Left hindlimb (tissue), 1 donor: ENCODE measurements at regions not wholly inside any gene's neighbourhood (a gene's known extent, or its start where the extent isn't known, plus 50 kb on each side); places are given as distances from the start of the nearest gene placed in this dataset.
"Not testable (repeated sequence)": the region's sequence is repeated elsewhere in the genome, so short reads cannot be mapped to it uniquely, and the experiment has no call there.

ENCODE experiments used
- DNase-seq: peaks from one replicate; pipeline ENCODE4 v3.0.0-alpha.2; 2018

DNA sequence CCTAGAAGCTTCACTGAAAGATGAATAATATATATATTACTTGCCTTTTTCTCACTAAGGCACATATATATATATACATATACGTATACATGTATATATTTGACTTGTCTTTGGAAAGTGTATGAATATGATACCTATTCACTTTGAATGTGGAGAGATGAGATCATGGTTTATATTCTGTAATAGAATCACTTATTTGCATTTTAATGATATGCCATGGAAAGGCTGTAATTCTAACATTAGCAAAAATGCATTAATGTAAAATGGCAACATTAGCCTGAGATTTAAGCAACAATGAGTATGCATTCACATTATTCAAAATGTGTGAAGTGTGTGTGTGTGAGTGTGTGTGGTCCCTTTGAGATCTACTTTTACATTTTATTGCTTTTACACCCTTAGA is 54.5 kb upstream of the PRKD1 start:
- DNase-seq: no peak

DNA sequence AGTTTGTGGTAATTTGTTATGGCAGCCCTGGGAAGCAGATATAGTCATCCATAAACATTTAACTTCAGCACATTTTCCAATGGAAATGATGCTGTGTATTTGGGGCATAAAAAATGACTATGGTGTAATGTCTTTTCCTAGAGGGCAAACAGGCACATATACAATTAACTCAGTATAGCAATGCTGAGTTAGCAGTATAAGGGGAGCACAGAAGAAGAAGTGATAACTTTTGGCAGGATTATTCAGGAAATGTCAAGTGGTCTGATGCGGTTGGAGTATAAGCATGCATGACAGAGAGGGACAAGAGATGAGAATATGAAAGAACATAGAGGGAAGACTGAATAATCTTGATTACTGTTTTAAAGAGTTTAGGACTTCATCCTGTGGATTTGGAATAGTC is 55.3 kb upstream of the PRKD1 start:
- no peak for DNase-seq

DNA sequence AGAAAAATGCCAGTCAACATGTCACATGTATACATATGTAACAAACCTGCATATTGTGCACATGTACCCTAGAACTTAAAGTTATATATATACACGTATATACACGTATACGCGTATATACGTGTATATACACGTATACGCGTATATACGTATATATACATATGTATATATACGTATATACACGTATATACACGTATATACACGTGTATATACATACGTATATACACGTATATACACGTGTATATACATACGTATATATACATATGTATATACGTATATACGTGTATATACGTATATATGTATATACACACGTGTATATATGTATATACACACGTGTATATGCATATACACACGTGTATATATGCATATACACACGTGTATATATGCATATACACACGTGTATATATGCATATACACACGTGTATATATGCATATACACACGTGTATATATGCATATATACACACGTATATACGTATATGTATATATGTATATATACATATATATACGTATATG is 62.8 kb upstream of the PRKD1 start:
- DNase-seq: not testable (repeated sequence)

DNA sequence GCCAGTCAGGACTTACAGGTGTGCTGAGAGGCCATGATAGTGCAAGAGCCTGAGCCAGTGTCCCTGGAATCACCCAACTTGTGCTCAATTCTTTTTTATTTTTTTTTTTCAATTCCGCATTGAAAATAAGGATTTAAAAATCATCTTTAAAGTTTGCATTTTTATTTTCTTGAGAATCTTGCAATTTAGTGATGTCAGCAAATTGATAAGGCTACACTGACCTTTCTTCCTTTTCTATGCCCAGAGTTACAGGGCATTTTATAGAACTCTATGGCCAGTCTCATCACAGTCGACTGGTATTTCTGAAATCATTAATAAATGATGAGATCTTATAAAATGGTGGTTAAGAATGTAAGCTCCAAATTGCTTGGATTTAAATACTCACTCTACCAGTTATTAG is 63.3 kb upstream of the PRKD1 start:
- no peak for DNase-seq

DNA sequence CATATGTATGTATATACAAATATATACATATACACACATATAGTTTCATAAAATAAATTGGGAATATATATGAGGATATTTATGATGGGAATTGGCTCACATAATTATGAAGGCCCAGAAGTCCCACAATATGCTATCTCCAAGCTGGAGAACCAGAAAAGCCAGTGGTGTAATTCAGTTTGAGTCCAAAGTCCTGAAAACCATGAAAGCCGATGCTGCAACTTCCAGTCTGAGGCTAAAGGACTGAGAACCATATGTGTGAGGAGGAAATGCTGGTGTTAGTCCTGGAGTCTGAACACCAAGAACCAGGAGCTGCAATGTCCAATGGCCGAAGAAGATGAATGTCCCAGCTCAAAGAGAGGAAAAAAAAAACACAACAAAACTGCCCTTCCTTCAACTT is 65.5 kb upstream of the PRKD1 start:
- no peak for DNase-seq

DNA sequence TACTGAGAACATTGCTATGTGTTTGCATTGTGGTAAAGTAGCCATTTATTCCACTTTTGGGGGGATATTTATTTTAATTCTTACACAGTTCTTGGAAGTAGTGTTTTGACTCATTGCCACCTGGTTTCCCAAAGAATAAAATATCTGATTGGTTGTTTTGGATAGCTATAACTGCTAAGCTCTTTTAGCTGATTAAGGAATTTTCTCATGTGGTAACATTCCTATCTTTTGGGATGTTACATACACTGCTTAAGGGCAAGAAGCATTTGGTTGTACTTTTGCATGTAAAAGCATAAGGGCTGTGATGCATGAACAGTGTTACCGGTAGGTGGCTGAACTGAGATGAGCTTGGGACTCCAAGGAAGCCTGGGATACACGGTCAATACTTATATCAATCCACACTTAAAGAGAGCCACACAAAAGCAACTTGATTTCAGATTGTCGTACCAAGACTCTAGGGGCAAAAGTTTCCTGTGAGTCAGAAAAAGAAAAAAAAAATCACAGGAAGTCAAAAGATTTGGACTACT is 71.4 kb upstream of the PRKD1 start:
- no peak for DNase-seq

DNA sequence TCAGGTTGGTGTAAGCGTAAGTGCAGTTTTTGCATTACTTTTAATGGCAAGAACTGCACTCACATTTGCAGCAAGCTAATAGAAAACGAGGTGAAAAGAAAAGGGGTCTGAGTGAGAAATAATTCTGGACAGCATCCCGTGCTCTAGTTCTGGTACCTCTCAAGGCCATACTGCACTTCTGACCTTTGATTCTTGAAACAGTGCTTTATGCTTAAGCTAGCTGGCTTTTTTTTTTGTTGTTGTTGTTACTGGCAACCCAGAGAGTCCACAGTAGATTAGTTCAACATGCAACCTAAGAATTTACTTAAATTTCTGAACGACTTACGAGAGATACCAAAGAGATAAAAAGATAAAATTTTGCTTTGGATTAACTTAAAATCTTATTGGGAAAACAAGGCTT is 75.2 kb upstream of the PRKD1 start:
- no peak for DNase-seq

DNA sequence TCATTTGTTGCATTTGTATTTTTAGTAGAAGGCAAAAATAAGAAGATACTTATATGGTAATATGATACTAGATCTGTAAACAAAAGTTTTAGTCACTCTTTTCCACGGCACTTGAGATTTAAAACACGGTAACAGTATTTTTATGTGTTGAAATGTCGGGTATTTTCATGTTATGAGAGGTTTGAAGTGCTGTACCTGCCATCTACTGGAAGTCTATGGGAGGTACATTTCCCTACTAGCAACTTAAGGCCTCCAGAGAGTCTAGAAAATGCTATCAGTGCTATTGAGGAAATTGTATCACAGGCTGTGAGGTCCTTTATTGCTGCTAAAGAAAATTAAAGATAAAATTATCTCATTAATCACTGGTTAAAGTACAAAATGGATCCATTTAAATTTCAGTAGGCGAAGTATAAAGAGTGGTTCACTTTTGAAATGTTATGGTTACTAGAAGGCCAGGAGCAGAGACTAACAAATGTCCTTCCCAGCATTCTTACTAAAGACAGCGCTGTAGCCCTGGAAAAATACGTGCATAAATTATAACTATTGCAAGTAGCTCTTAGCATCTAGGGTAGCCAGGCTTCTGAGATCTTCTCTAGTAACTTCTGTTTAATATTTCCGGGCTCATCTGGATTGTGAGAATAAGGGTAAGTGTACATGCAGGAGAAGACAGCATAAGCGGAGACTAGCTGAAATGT is 77.6 kb upstream of the PRKD1 start:
- no peak for DNase-seq

DNA sequence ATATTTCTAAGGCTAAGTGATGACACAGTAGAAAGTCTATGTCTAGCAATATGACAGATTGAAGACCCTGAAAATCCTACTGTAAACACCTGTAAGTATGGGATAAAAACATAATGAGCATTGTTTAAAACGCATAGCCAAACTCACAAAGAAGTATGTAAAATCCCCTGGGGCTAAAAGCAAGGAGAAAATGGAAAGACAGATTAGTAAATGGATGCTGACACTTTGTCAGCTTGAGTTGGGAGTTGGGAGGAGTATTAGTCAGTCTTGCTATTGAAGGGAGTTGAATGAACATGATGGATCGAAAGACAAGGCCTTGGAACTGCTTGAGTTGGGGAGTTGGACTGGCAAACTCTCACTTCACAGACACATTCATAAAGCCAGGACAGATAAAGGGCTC is 79.0 kb upstream of the PRKD1 start:
- DNase-seq: no peak

DNA sequence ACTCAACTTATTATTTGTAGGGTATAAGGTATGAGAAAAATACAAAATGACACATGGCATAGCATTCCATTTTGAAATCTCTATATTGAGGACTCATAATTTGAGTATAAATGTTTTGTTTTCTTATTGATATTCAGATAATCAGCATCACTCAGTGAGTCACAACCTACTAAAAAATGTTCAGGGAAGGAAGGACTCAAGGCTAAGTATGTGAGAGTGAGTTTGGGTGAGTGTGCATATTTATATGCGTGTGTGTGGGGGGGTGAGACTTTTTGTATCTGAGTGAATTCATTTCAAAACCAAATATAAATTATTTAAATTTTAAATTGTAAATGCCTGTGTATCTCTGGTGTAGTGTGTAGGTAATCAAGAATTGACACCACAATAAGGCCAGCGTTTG is 87.8 kb upstream of the PRKD1 start:
- no peak for DNase-seq

DNA sequence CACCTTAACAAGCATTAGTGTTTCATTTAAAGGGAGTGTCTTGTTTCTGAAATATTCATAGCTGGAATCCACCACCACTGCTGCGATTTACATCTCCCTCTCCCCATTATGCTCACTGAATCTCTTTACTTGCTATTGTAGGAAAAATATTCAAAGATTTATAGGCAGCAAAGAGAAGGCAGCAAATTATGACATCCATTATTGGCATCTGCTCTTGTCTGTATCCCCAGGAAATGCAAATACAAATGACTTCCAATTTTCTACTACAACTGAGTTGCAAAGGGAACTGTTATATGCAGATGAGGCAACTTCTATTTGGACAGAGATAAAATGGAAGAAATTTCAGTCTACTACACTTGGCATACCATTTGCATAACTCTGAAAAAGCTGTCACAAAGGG is 88.4 kb upstream of the PRKD1 start:
- DNase-seq: no peak

DNA sequence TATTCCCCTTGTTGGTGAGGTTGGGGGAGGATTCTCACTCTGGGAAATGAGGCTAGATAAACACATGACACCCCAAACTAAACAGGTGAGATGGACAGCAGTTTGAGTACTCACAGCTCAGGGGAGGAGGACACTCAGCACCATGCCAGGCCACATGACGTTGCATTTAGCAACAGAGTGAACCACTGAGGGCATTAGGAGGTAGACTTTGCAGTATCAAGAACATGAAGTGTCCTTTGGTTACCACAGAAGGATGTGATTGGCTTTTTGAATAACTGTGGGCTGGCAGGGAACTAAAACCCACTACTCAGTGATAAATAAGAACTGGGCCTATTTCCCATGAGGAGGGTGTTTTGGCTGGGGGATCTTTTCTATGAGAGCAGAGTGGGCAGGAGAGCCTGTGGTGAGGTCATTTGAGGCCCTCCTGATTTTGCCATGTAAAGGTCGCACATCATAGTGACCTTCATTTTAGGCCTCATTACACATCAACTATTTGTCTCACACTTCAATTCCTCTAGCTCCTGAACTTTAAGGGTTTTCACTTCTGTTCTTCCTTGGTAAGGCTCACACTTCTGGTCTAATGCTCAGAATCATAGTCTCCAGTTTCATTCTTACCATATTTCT is 89.8 kb upstream of the PRKD1 start:
- DNase-seq: no peak

DNA sequence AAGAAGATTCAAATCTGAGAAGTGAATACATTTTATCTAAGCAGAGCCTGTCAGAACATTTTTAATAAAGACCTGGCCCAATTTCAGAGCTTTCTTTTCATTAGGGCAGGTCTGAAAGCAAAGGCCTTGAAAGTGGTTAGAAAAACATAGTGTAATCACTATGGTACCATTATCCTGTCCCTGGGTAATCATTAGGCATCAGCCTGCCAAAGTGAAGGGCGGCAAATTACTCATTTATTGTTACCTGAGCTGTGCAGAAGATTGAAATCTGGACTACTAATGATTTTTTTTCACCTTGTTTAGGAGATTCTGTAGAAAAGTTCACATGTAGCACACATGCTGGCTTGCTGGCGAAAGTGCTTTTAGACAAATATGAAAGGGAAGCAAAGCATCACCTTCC is 92.6 kb upstream of the PRKD1 start:
- no peak for DNase-seq

DNA sequence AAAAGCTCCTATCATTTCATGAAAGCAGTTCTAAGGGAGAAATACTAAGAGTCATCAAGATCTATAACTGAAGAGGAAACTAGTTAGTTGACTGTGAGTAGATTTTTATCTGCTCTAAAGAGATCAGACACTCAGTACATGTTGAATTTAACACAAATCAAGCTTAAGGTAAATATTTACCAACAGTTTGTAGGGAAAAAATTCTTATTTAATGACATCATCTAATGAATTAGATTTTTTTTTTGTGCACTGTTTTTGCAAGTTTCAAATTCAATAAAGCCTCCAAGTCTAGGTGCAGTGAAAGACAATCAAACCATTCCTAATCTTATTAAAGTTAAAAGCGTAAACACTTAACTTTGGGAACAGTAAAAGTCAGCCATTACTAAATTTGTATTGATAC is 93.0 kb upstream of the PRKD1 start:
- no peak for DNase-seq

DNA sequence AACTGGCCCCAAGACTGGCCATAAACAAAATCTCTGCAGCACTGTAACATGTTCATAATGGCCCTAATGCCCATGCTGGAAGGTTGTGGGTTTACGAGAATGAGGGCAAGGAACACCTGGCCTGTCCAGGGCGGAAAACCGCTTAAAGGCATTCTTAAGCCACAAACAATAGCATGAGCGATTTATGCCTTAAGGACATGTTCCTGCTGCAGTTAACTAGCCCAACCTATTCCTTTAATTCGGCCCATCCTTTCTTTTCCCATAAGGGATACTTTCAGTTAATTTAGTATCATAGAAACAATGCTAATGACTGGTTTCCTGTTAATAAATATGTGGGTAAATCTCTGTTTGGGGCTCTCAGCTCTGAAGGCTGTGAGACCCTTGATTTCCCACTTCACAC is 95.7 kb upstream of the PRKD1 start:
- not testable (repeated sequence) for DNase-seq

DNA sequence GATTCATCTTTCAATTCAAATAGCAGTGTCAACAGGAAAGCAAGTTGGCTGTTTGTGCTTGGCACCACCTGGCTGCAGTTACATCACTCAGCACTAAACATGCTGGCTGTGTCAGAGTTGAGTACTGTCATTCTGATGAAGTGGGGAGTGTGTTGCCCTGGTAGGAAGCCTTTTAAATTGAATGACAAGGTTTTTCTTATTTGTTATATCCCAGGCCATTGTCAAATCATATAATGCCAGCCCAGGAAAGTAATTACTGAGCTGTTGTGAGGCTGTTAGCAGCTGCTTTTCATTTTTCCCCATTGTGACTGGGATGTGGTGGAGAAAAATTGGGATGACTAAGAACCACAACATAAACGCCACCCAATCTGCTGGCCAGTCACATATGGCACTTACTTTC is 106.5 kb upstream of the PRKD1 start:
- DNase-seq: no peak

DNA sequence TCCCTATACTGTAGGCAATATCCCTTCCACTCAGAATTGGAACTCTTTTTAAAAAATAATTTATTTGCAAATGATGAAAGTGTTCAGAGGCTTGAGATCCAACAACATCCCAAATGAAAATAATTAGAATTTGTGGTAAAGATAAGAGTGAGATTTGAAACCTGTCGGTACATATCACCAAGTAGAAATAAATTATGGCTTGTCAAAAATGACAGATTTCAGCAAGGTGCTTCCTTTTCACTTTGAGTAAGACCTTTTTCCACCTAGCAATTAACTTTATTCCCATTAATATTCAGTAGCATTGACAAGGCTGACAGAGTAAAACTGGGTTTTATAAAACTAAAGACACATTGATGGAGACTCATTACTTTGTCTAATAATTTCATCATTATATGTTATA is 107.7 kb upstream of the PRKD1 start:
- no peak for DNase-seq

DNA sequence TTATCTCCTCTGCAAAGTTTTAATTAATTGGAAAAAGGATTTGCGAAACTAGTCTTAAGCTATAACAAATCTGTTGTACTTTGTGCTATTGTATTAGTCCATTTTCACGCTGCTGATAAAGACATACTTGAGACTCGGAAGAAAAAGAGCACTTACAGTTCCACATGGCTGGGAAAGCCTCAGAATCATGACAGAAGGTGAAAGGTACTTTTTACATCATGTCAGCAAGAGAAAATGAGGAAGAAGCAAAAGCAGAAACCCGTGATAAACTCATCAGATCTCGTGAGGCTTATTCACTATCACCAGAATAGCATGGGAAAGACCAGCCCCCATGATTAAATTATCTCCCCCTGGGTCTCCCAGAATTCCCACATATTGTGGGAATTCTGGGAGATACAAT is 118.1 kb upstream of the PRKD1 start:
- no peak for DNase-seq

DNA sequence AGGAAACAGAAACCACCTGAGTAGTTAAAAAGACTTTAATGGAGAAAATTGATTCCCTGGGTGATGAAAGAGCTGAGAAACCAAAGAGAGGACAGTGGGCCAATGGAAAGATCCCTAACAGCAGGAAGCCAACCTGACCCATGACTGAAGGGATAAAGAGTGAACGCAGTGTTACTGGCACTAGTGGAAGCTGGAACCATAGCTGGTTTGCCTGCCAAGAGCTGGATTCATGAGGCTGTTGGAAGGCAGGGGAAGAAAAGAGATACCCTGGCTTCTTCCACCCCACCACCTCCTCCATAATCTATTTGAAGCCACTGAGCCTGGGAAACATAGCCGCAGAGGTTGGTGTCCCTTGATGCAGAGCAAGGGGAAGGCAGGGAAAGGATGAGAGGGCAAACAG is 125.5 kb upstream of the PRKD1 start:
- DNase-seq: no peak

DNA sequence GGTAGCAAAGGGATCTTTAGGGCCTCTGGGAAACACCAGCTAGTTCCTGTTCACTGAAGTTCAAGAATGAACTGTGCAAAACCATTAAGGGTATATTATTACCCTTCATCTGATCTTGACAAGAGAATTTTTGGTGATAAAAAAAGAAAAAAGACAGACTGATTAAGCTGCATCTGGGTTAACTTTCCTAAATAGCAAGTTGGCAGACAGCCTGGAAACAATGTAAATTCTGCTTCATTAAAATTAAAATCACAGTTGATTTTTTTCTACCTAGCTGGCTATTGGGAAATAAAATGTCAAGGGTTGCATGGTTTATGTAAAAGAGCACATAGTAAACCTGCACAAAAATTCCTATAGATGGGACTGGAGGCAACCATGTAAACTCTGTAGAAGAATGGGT is 126.6 kb upstream of the PRKD1 start:
- no peak for DNase-seq

DNA sequence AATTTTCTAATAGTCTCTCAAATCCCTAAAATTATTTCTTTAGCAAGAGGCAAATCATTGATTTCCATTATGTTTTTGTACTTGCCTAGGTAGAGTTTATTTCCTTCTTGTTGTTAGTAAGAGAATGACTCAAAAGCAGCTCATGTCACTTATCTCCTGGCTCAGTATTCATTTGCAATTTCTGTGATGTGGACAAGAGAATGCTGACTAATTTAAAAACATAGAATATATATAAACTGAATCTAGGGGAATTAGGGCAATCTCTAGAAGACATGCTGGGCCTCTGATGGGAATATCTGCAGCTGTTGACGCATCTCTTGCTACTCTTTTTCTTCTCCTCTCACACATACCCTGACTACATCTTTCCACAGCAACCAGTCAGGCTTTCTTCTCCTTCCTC is 130.8 kb upstream of the PRKD1 start:
- DNase-seq: no peak

DNA sequence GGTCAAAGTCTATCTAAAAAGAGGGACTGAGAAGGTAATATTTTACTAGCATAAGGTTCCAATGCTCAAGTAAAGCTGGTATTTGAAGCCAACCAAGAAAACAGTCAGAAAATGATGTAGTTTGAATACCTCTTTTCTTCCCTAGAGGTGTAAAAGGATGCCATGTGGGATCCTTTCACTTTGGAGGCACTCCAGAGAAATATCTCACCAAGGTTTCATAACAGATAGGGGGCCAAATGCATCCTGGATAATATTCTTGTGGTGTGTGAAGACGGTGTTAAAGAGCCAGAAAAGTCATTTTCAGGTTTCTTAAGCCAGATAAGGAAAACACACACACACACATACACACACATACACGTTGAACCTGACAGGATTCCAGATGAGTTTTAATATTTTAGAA is 136.1 kb upstream of the PRKD1 start:
- no peak for DNase-seq

DNA sequence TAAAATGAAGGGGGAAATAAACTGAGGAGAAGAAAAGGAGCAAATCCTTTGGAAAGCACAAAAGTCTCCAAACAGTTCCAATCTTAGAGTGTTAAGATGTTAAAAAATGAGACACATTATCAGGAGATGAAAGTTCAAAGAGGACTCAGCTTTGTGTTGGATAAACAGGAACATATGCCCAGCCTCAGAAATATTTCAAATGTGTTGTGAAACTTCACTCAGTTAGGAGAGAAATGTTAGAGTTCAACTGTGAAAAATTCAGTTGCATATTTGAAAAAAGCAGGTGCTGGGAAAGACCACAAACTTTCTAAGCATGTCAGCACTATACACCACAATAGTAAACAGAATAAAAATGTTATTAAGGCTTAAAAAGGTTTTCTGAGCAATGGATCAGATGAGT is 136.8 kb upstream of the PRKD1 start:
- no peak for DNase-seq

DNA sequence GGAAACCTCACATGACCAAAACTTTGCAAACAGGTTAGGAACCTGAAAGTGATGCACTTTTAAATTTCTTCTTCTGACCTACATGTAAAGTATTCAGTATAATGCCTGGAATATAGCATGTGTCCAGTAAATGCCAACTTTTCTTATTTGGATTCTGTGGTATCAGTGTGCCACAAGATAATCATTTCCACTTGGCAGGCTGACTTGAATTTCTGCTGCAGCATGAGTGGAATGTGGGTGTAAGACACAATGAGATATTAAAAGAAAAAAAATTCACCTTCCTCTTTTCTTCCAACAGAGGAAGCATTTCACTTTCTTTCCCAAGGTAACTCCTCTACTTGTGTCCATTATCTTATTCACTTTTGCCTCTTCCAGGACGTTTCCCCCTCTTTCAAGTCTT is 141.9 kb upstream of the PRKD1 start:
- no peak for DNase-seq

DNA sequence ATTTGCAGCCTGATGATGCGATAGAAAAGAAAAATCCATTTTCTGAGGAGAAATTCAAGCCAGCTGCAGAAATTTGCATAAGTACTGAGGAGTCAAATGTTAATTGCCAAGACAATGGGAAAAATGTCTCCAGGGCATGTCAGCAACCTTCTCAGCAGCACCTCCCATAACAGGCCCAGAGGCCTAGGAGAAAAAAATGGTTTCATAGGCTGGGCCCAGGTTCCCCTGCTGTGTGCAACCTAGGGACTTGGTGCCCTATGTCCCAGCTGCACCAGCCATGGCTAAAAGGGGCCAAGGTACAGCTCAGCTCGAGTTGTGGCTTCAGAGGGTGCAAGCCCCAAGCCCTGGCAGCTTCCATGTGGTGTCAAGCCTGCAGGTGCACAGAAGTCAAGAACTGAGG is 144.8 kb upstream of the PRKD1 start:
- not testable (repeated sequence) for DNase-seq
